ENCODE measurements at regions not wholly inside any gene's neighbourhood (a gene's known extent, or its start where the extent isn't known, plus 50 kb on each side); places are given as distances from the start of the nearest gene placed in this dataset.

DNA sequence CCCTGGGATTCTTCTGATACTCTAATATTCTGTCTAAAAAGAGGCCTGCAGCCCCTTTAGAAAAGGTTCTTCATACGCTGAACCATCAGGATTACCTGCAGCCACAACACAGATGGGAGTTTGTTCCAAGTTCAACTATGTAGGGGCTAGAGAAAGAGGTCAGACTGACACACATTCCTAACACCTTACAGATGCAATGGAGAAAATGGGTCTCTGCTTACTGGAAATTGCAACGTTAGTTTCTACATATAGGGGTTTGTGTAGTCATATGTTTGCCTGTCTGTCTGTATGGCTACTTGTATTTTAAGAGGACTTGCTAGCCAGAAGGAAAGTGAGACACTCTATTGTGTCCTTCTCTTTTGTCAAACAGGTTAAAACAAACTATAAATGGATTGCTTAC lies 618.5 kb downstream of the INHBA start:
- no peak for DNase-seq
- no peak overlapping the region for H3K9ac ChIP-seq (ENCODE audit: insufficient read depth, low read length, poor library complexity, severe bottlenecking)
- H3K36me3 Mint-ChIP-seq = no peaks in the 10 kb centered on the region
- no peak overlapping the region for H3K4me3 ChIP-seq (replicated peaks in 1 of 3; ENCODE audit: low read depth in 2 of 3, low read length in 3 of 3)
- H3K36me3 ChIP-seq (replicated peaks in 1 of 2; ENCODE audit: control insufficient read depth in 1 of 2, insufficient read depth in 2 of 2, low read length in 2 of 2) = no peaks in the 10 kb centered on the region
- no peaks in the 10 kb centered on the region for H3K27me3 ChIP-seq (ENCODE audit: control insufficient read depth in 2 of 2, insufficient read depth in 2 of 2, low read length in 2 of 2)
- no CpG with 5 or more reads among the region's 2 CpGs for WGBS (ENCODE audit: insufficient coverage)
- H3K9me3 ChIP-seq (replicated peaks in 1 of 2; ENCODE audit: control insufficient read depth in 1 of 2, insufficient read depth in 1 of 2, low read length in 2 of 2) = no peaks in the 10 kb centered on the region
- H3K79me2 ChIP-seq (ENCODE audit: insufficient read depth, low read length) = no peaks in the 10 kb centered on the region
- H3K4me1 ChIP-seq (ENCODE audit: control insufficient read depth in 1 of 2, insufficient read depth in 2 of 2, low read length in 2 of 2) = no peaks in the 10 kb centered on the region
- no peak overlapping the region for H2AFZ ChIP-seq (ENCODE audit: insufficient read depth, low read depth, low read length, poor library complexity, severe bottlenecking)
- TF ChIP-seq, protein P1, sequence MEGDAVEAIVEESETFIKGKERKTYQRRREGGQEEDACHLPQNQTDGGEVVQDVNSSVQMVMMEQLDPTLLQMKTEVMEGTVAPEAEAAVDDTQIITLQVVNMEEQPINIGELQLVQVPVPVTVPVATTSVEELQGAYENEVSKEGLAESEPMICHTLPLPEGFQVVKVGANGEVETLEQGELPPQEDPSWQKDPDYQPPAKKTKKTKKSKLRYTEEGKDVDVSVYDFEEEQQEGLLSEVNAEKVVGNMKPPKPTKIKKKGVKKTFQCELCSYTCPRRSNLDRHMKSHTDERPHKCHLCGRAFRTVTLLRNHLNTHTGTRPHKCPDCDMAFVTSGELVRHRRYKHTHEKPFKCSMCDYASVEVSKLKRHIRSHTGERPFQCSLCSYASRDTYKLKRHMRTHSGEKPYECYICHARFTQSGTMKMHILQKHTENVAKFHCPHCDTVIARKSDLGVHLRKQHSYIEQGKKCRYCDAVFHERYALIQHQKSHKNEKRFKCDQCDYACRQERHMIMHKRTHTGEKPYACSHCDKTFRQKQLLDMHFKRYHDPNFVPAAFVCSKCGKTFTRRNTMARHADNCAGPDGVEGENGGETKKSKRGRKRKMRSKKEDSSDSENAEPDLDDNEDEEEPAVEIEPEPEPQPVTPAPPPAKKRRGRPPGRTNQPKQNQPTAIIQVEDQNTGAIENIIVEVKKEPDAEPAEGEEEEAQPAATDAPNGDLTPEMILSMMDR (IDR thresholded peaks at IDR 0.05) = no peak
- intact Hi-C loops (cut with micrococcal nuclease) = no loop called here
- no peak overlapping the region for H3K27ac Mint-ChIP-seq
- H3K9me3 Mint-ChIP-seq = peaks cover 0 to 9% (median 2%) of the 10 kb centered on the region in 7 donors
- H3K27me3 Mint-ChIP-seq (ENCODE audit: low read depth in 3 of 3) = peaks cover 0 to 2% (median 0%) of the 10 kb centered on the region in 3 donors
- no peak overlapping the region for H3K4me2 ChIP-seq (replicated peaks; ENCODE audit: extremely low read depth, low read length, poor library complexity, severe bottlenecking)
- H4K20me1 ChIP-seq (ENCODE audit: insufficient read depth, low read length) = no peaks in the 10 kb centered on the region
- no peak overlapping the region for H3K27ac ChIP-seq (ENCODE audit: low read depth in 1 of 2, low read length in 2 of 2)
- H3K4me1 Mint-ChIP-seq = no peaks in the 10 kb centered on the region
- H3K4me3 Mint-ChIP-seq = no peak overlapping the region

GRCh38 chr7:41069635-41070034 lies 633.3 kb downstream of the INHBA start:
- no CpG with 5 or more reads among the region's 3 CpGs for WGBS (ENCODE audit: insufficient coverage)

More at GRCh38 chr7:41069635-41070034, 633.3 kb downstream of the INHBA start:
- H3K9me3 ChIP-seq (replicated peaks in 1 of 2; ENCODE audit: control insufficient read depth in 1 of 2, insufficient read depth in 1 of 2, low read length in 2 of 2) = no peaks in the 10 kb centered on the region
- Mint-ChIP-seq H3K27me3 (ENCODE audit: low read depth in 3 of 3) (no peaks in the 10 kb centered on the region), H3K4me1 (peaks cover 3% of the 10 kb centered on the region), H3K36me3 (no peaks in the 10 kb centered on the region), H3K4me3 (no peak overlapping the region), H3K9me3 (peaks cover 0 to 7% (median 3%) of the 10 kb centered on the region in 7 donors), H3K27ac (no peak overlapping the region)
- DNase-seq = no peak
- H3K79me2 ChIP-seq (ENCODE audit: insufficient read depth, low read length) = no peaks in the 10 kb centered on the region
- H3K4me3 ChIP-seq (replicated peaks in 1 of 3; ENCODE audit: low read depth in 2 of 3, low read length in 3 of 3) = no peak overlapping the region
- TF ChIP-seq, protein P1 (IDR thresholded peaks at IDR 0.05) = no peak
- intact Hi-C loops (cut with micrococcal nuclease) = no loop called here
- no peak overlapping the region for H3K4me2 ChIP-seq (replicated peaks; ENCODE audit: extremely low read depth, low read length, poor library complexity, severe bottlenecking)
- no peak overlapping the region for H3K9ac ChIP-seq (ENCODE audit: insufficient read depth, low read length, poor library complexity, severe bottlenecking)
- H4K20me1 ChIP-seq (ENCODE audit: insufficient read depth, low read length) = no peaks in the 10 kb centered on the region
- H3K27me3 ChIP-seq (ENCODE audit: control insufficient read depth in 2 of 2, insufficient read depth in 2 of 2, low read length in 2 of 2) = no peaks in the 10 kb centered on the region
- no peak overlapping the region for H2AFZ ChIP-seq (ENCODE audit: insufficient read depth, low read depth, low read length, poor library complexity, severe bottlenecking)
- H3K27ac ChIP-seq (ENCODE audit: low read depth in 1 of 2, low read length in 2 of 2) = no peak overlapping the region
- no peaks in the 10 kb centered on the region for H3K4me1 ChIP-seq (ENCODE audit: control insufficient read depth in 1 of 2, insufficient read depth in 2 of 2, low read length in 2 of 2)
- H3K36me3 ChIP-seq (replicated peaks in 1 of 2; ENCODE audit: control insufficient read depth in 1 of 2, insufficient read depth in 2 of 2, low read length in 2 of 2) = no peaks in the 10 kb centered on the region

Data from CD14-positive monocyte (primary cell).